HCT116 (cell line): ENCODE measurements at regions not wholly inside any gene's neighbourhood (a gene's known extent, or its start where the extent isn't known, plus 50 kb on each side); places are given as distances from the start of the nearest gene placed in this dataset.

Experiments
- ATAC-seq: fragments of 200-7000 bp; cut with Tn5 transposase; 2 replicates; pipeline ENCODE4 v1.9.1; 2020; ENCODE audit warnings: mild to moderate bottlenecking, moderate library complexity
- BruUV-seq: library from RNA; stranded (reverse); fragments of 400-500 nt; replicated peaks from 2 replicates; lab custom pipeline; 2021; lab: Mats Ljungman, UMichigan
- CTCF ChIA-PET: fragments of 300-600 bp; sonication (Branson Sonifier 250); formaldehyde crosslinking; loops from one replicate; lab custom pipeline; 2021; ENCODE audit warnings: antibody characterized with exemption; lab: Charles Lee
- POLR2A ChIA-PET: fragments of 300-600, 350-600 bp; sonication (Branson Sonifier 250); formaldehyde crosslinking; loops from one replicate; lab custom pipeline; 2021; ENCODE audit warnings: antibody characterized with exemption; lab: Charles Lee
- RAD21 ChIA-PET, 2 experiments: fragments of 300-600 bp; sonication (Branson Sonifier 250); formaldehyde crosslinking; loops; one replicate each; lab custom pipeline; 2023; ENCODE audit warnings: low total read pairs in 2 of 2; ENCODE audit not compliant: uncharacterized antibody in 2 of 2, unreplicated experiment in 2 of 2, low non-redundant PET in 1 of 2; lab: Charles Lee
- DNase-seq: peaks from one replicate; pipeline ENCODE4 v3.0.0-alpha.2; 2010; ENCODE audit warnings: low read depth, low spot score
- H2AFZ ChIP-seq: fragments of 200-600 bp; shearing (Covaris generic), sonication (generic); 2 replicates; pipeline ENCODE4 v1.6.1; 2017; ENCODE audit warnings: low read depth, mixed run types, mixed read lengths, antibody characterized with exemption, low read length; ENCODE audit not compliant: poor library complexity, severe bottlenecking
- H3K27ac ChIP-seq: 2 replicates; pipeline ENCODE4 v1.5.1; 2012; ENCODE audit warnings: low read depth, low read length
- H3K27me3 ChIP-seq: fragments of 200-600 bp; sonication (generic); 2 replicates; pipeline ENCODE4 v1.6.1; 2016; ENCODE audit warnings: mixed run types, low read length, mixed read lengths; ENCODE audit not compliant: insufficient read depth
- H3K36me3 ChIP-seq, 2 experiments: fragments of 200-500 bp in 1 of 2; fragments of 200-600 bp in 1 of 2; sonication (Bioruptor generic) in 1 of 2; sonication (generic) in 1 of 2; 2 replicates each; pipeline versions ENCODE4 v1.5.1 to v1.6.1; 2014 to 2016; ENCODE audit warnings: low read length in 2 of 2, inconsistent platforms in 1 of 2, mixed read lengths in 1 of 2, mixed run types in 1 of 2; ENCODE audit not compliant: insufficient read depth in 2 of 2, control insufficient read depth in 1 of 2
- H3K4me1 ChIP-seq, 2 experiments: fragments of 200-600 bp in 1 of 2; sonication (generic) in 1 of 2; 2 replicates each; pipeline versions ENCODE4 v1.5.1 to v1.6.1; 2012 to 2017; ENCODE audit warnings: low read length in 2 of 2, inconsistent platforms in 1 of 2, mild to moderate bottlenecking in 1 of 2, mixed read lengths in 1 of 2, mixed run types in 1 of 2, moderate library complexity in 1 of 2; ENCODE audit not compliant: insufficient read depth in 2 of 2, control insufficient read depth in 1 of 2
- H3K4me2 ChIP-seq: fragments of 200-600 bp; sonication (generic); 2 replicates; pipeline ENCODE4 v1.6.1; 2017; ENCODE audit warnings: mixed run types, low read length, mixed read lengths
- H3K4me3 ChIP-seq, 2 experiments: fragments of 200-600 bp in 1 of 2; sonication (generic) in 1 of 2; replicated peaks in 1 of 2; 2 replicates each; pipeline ENCODE4 v1.5.1; 2011 to 2016; ENCODE audit warnings: low read length in 2 of 2, control low read depth in 1 of 2, low read depth in 1 of 2, mild to moderate bottlenecking in 1 of 2, mixed read lengths in 1 of 2, mixed run types in 1 of 2
- H3K79me2 ChIP-seq: fragments of 200-600 bp; sonication (generic); 2 replicates; pipeline ENCODE4 v1.6.1; 2017; ENCODE audit warnings: mild to moderate bottlenecking, mixed run types, low read length, moderate library complexity, mixed read lengths; ENCODE audit not compliant: insufficient read depth
- H3K9ac ChIP-seq: fragments of 200-600 bp; sonication (generic); 2 replicates; pipeline ENCODE4 v1.6.1; 2016; ENCODE audit warnings: low read length, mixed read lengths
- H3K9me2 ChIP-seq: fragments of 200-600 bp; sonication (generic), shearing (Covaris generic); 2 replicates; pipeline ENCODE4 v1.6.1; 2017; ENCODE audit warnings: mixed run types, mild to moderate bottlenecking, moderate library complexity; ENCODE audit not compliant: insufficient read depth
- H3K9me3 ChIP-seq, 2 experiments: fragments of 200-500 bp in 1 of 2; fragments of 200-600 bp in 1 of 2; sonication (Bioruptor generic) in 1 of 2; sonication (generic) in 1 of 2; 2 replicates each; pipeline ENCODE4 v1.6.1; 2014 to 2017; ENCODE audit warnings: low read length in 2 of 2, mixed read lengths in 2 of 2, inconsistent platforms in 1 of 2, low read depth in 1 of 2, mild to moderate bottlenecking in 1 of 2, mixed run types in 1 of 2, moderate library complexity in 1 of 2; ENCODE audit not compliant: control insufficient read depth in 1 of 2, insufficient read depth in 1 of 2
- H4K20me1 ChIP-seq: fragments of 200-600 bp; sonication (generic), shearing (Covaris generic); 2 replicates; pipeline ENCODE4 v1.6.1; 2017; ENCODE audit warnings: mixed run types, mild to moderate bottlenecking, moderate library complexity; ENCODE audit not compliant: insufficient read depth
- CBX3 ChIP-seq: IDR thresholded peaks from 2 replicates; pipeline ENCODE4 v1.6.1; 2012; ENCODE audit warnings: low read depth
- CEBPB ChIP-seq: IDR thresholded peaks from 2 replicates; pipeline ENCODE4 v1.6.1; 2012; ENCODE audit warnings: low read depth
- EGR1 ChIP-seq: IDR thresholded peaks from 2 replicates; pipeline ENCODE4 v1.6.1; 2012; ENCODE audit warnings: low read depth
- EZH2phosphoT487 ChIP-seq: fragments of 200-600 bp; IDR thresholded peaks from 2 replicates; pipeline ENCODE4 v1.6.1; 2018; ENCODE audit warnings: antibody characterized with exemption, borderline replicate concordance
- FOSL1 ChIP-seq: IDR thresholded peaks from 2 replicates; pipeline ENCODE4 v1.6.1; 2012; ENCODE audit warnings: low read depth
- POLR2A ChIP-seq: IDR thresholded peaks from 2 replicates; pipeline ENCODE4 v1.7.0; 2011; ENCODE audit warnings: borderline replicate concordance; ENCODE audit not compliant: insufficient read depth, insufficient read length; ENCODE audit errors: extremely low read depth
- POLR2AphosphoS5 ChIP-seq: IDR thresholded peaks from 2 replicates; pipeline ENCODE4 v1.6.1; 2011; ENCODE audit warnings: mild to moderate bottlenecking, low read depth, low read length, moderate library complexity
- RAD21 ChIP-seq: IDR thresholded peaks from 2 replicates; pipeline ENCODE4 v1.6.1; 2012; ENCODE audit warnings: low read depth, mild to moderate bottlenecking
- SIN3A ChIP-seq: IDR thresholded peaks from 2 replicates; pipeline ENCODE4 v1.6.1; 2012; ENCODE audit warnings: low read depth
- SP1 ChIP-seq: IDR thresholded peaks from 2 replicates; pipeline ENCODE4 v1.6.1; 2012; ENCODE audit warnings: low read depth
- SRF ChIP-seq: IDR thresholded peaks from 2 replicates; pipeline ENCODE4 v1.6.1; 2012; ENCODE audit warnings: low read depth
- TCF7L2 ChIP-seq: IDR thresholded peaks from 2 replicates; pipeline ENCODE4 v1.7.0; 2011; ENCODE audit warnings: borderline replicate concordance, inconsistent platforms; ENCODE audit not compliant: insufficient read depth, insufficient read length; ENCODE audit errors: extremely low read depth
- YY1 ChIP-seq: IDR thresholded peaks from 2 replicates; pipeline ENCODE4 v1.6.1; 2011; ENCODE audit warnings: low read length, low read depth, moderate library complexity, mild to moderate bottlenecking; ENCODE audit not compliant: insufficient replicate concordance; ENCODE audit errors: extremely low read depth
- ZFX ChIP-seq: fragments of 450-650 bp; IDR thresholded peaks from 2 replicates; pipeline ENCODE4 v1.6.1; 2017
- ZNF274 ChIP-seq: fragments of 200-500 bp; sonication (Bioruptor generic); IDR thresholded peaks from 2 replicates; pipeline ENCODE4 v1.6.1; 2014; ENCODE audit warnings: mild to moderate bottlenecking, low read depth, low read length, inconsistent platforms
- intact Hi-C: fragments of 100-400 bp; cut with micrococcal nuclease; formaldehyde crosslinking; loops from 2 replicates; pipeline ENCODE4 v1.10.0; 2022
- TF ChIP-seq, protein P1 (sequence below), 3 experiments: fragments of 200-600 bp in 1 of 3; sonication (generic) in 1 of 3; IDR thresholded peaks in 2 of 3; conservative IDR thresholded peaks in 1 of 3; 2 replicates each; pipeline ENCODE4 v1.5.1; 2012 to 2017; ENCODE audit warnings: low read depth in 2 of 3, low read length in 2 of 3, antibody characterized with exemption in 1 of 3, borderline replicate concordance in 1 of 3, control low read depth in 1 of 3, mild to moderate bottlenecking in 1 of 3, mixed read lengths in 1 of 3, mixed run types in 1 of 3, moderate library complexity in 1 of 3; ENCODE audit not compliant: insufficient read depth in 1 of 3
- TF ChIP-seq, protein P2 (sequence below): IDR thresholded peaks from 2 replicates; pipeline ENCODE4 v1.6.1; 2012
- TF ChIP-seq, protein P3 (sequence below): IDR thresholded peaks from 2 replicates; pipeline ENCODE4 v1.6.1; 2011; ENCODE audit warnings: mild to moderate bottlenecking, low read length, moderate library complexity; ENCODE audit not compliant: insufficient replicate concordance; ENCODE audit errors: extremely low read depth
- TF ChIP-seq, protein P4 (sequence below): IDR thresholded peaks from 2 replicates; pipeline ENCODE4 v1.6.1; 2012; ENCODE audit warnings: low read depth
- TF ChIP-seq, protein P5 (sequence below): IDR thresholded peaks from 2 replicates; pipeline ENCODE4 v1.6.1; 2012

DNA sequence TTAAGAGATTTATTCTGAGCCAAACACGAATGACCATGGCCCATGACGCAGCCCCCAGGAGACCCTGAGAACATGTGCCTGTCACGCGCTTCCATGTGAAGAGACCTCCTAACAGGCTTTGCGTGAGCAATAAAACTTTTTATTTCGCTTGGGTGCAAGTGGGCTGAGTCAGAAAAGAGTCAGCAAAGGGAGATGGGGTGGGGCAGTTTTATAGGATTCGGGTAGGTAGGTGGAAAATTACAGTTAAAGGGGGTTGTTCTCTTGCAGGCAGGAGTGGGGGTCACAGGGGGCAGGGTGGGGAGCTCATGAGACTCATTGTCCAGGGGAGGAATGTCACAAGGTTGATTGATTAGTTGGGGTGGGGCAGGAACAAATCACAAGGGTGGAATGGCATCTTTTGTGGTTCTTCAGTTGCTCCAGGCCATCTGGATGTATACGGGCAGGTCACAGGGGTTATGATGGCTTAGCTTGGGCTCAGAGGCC, 77.2 kb upstream of the FTH1 start:
- H3K27ac ChIP-seq, result peak overlapping the region; percentile 67
- no peaks in the 10 kb centered on the region for H3K79me2 ChIP-seq
- no peak overlapping the region for H2AFZ ChIP-seq
- peak overlapping the region; percentile 49 for H3K9ac ChIP-seq
- H3K27me3 ChIP-seq, result no peaks in the 10 kb centered on the region
- peaks cover 64 to 83% of the 10 kb centered on the region in 2 experiments for H3K4me1 ChIP-seq
- H3K9me3 ChIP-seq, result no peaks in the 10 kb centered on the region
- DNase-seq, result peak; percentile 74
- peak; percentile 56 for ATAC-seq
- no peaks in the 10 kb centered on the region for H3K36me3 ChIP-seq
- POLR2A ChIA-PET, result interaction anchor here (1.1 to 5.6 kb wide), 6 partner anchors 9 to 97 kb away, joined by 3 to 86 read pairs (median 4); partner anchors contain the start of gene FTH1
- BruUV-seq, result no TSS peak
- H4K20me1 ChIP-seq, result no peaks in the 10 kb centered on the region
- intact Hi-C loops, result loop anchor here (2.0 kb wide), 2 partner anchors 20 to 74 kb away; no protein-coding TSS in a partner anchor
- CTCF ChIA-PET, result no interaction called here
- peak overlapping the region; percentile 64 for H3K4me2 ChIP-seq
- RAD21 ChIA-PET, result interaction anchor here in 1 of 2 experiments (0.8 kb wide), 1 partner anchor 76 kb away, joined by 3 read pairs; no protein-coding TSS in a partner anchor
- H3K4me3 ChIP-seq, result peak overlapping the region in 1 of 2 experiments; percentile 17; a peak in 2 of 4 replicates
- no peaks in the 10 kb centered on the region for H3K9me2 ChIP-seq
- TF ChIP-seq CEBPB, result 0 out of 2 replicates have a peak, but pooled peaks have one; percentile 40
- TF ChIP-seq SP1, result peak; percentile 91
- no peak for TF ChIP-seq ZNF274
- TF ChIP-seq POLR2AphosphoS5, result peak; percentile 38
- no peak for TF ChIP-seq EGR1
- TF ChIP-seq, protein P1, sequence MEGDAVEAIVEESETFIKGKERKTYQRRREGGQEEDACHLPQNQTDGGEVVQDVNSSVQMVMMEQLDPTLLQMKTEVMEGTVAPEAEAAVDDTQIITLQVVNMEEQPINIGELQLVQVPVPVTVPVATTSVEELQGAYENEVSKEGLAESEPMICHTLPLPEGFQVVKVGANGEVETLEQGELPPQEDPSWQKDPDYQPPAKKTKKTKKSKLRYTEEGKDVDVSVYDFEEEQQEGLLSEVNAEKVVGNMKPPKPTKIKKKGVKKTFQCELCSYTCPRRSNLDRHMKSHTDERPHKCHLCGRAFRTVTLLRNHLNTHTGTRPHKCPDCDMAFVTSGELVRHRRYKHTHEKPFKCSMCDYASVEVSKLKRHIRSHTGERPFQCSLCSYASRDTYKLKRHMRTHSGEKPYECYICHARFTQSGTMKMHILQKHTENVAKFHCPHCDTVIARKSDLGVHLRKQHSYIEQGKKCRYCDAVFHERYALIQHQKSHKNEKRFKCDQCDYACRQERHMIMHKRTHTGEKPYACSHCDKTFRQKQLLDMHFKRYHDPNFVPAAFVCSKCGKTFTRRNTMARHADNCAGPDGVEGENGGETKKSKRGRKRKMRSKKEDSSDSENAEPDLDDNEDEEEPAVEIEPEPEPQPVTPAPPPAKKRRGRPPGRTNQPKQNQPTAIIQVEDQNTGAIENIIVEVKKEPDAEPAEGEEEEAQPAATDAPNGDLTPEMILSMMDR (IDR thresholded peaks at IDR 0.05 in 2 of 3, conservative IDR thresholded peaks at IDR 0.05 in 1 of 3; ENCODE audit: borderline replicate concordance in 1 of 3, insufficient read depth in 1 of 3, low read depth in 2 of 3, low read length in 2 of 3), result no peak
- TF ChIP-seq, protein P2, sequence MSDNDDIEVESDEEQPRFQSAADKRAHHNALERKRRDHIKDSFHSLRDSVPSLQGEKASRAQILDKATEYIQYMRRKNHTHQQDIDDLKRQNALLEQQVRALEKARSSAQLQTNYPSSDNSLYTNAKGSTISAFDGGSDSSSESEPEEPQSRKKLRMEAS, result peak; percentile 95
- TF ChIP-seq POLR2A, result no peak
- TF ChIP-seq, protein P3, sequence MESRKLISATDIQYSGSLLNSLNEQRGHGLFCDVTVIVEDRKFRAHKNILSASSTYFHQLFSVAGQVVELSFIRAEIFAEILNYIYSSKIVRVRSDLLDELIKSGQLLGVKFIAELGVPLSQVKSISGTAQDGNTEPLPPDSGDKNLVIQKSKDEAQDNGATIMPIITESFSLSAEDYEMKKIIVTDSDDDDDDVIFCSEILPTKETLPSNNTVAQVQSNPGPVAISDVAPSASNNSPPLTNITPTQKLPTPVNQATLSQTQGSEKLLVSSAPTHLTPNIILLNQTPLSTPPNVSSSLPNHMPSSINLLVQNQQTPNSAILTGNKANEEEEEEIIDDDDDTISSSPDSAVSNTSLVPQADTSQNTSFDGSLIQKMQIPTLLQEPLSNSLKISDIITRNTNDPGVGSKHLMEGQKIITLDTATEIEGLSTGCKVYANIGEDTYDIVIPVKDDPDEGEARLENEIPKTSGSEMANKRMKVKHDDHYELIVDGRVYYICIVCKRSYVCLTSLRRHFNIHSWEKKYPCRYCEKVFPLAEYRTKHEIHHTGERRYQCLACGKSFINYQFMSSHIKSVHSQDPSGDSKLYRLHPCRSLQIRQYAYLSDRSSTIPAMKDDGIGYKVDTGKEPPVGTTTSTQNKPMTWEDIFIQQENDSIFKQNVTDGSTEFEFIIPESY, result no peak
- TF ChIP-seq SRF, result no peak
- TF ChIP-seq EZH2phosphoT487, result no peak
- TF ChIP-seq RAD21, result 0 out of 2 replicates have a peak, but pooled peaks have one; percentile 17
- peak; percentile 45; the same call in 1 of the 2 replicates for TF ChIP-seq SIN3A
- TF ChIP-seq YY1, result no peak
- no peak for TF ChIP-seq TCF7L2
- TF ChIP-seq ZFX, result no peak
- TF ChIP-seq CBX3, result peak; percentile 87
- TF ChIP-seq, protein P4, sequence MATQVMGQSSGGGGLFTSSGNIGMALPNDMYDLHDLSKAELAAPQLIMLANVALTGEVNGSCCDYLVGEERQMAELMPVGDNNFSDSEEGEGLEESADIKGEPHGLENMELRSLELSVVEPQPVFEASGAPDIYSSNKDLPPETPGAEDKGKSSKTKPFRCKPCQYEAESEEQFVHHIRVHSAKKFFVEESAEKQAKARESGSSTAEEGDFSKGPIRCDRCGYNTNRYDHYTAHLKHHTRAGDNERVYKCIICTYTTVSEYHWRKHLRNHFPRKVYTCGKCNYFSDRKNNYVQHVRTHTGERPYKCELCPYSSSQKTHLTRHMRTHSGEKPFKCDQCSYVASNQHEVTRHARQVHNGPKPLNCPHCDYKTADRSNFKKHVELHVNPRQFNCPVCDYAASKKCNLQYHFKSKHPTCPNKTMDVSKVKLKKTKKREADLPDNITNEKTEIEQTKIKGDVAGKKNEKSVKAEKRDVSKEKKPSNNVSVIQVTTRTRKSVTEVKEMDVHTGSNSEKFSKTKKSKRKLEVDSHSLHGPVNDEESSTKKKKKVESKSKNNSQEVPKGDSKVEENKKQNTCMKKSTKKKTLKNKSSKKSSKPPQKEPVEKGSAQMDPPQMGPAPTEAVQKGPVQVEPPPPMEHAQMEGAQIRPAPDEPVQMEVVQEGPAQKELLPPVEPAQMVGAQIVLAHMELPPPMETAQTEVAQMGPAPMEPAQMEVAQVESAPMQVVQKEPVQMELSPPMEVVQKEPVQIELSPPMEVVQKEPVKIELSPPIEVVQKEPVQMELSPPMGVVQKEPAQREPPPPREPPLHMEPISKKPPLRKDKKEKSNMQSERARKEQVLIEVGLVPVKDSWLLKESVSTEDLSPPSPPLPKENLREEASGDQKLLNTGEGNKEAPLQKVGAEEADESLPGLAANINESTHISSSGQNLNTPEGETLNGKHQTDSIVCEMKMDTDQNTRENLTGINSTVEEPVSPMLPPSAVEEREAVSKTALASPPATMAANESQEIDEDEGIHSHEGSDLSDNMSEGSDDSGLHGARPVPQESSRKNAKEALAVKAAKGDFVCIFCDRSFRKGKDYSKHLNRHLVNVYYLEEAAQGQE, result no peak
- TF ChIP-seq FOSL1, result peak; percentile 93
- TF ChIP-seq, protein P5, sequence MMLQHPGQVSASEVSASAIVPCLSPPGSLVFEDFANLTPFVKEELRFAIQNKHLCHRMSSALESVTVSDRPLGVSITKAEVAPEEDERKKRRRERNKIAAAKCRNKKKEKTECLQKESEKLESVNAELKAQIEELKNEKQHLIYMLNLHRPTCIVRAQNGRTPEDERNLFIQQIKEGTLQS, result no peak
